Endothelial cell of umbilical vein (primary cell): ENCODE measurements at regions not wholly inside any gene's neighbourhood (a gene's known extent, or its start where the extent isn't known, plus 50 kb on each side); places are given as distances from the start of the nearest gene placed in this dataset.

ENCODE experiments used
- BruUV-seq: library from RNA; stranded (reverse); fragments of 400-500 nt; replicated peaks from 2 replicates; lab custom pipeline; 2021; lab: Mats Ljungman, UMichigan
- CTCF ChIA-PET: fragments of 300-600, 350-600 bp; sonication (Branson Sonifier 250); formaldehyde crosslinking; loops from one replicate; lab custom pipeline; 2021; ENCODE audit warnings: antibody characterized with exemption, inconsistent platforms; lab: Charles Lee
- POLR2A ChIA-PET: fragments of 300-600, 350-600 bp; sonication (Branson Sonifier 250); formaldehyde crosslinking; loops from one replicate; lab custom pipeline; 2021; ENCODE audit warnings: antibody characterized with exemption, inconsistent platforms; lab: Charles Lee
- DNase-seq: peaks from one replicate; pipeline ENCODE4 v3.0.0-alpha.2; 2011; ENCODE audit warnings: low read depth, low spot score
- FAIRE-seq: peaks from 2 replicates; lab custom pipeline; 2011; peaks lifted over from hg19 to GRCh38; lab: Jason Lieb, UNC
- H2AFZ ChIP-seq: 2 replicates; pipeline ENCODE4 v1.6.0; 2012; ENCODE audit warnings: low read depth, low read length, control low read depth, inconsistent platforms
- H3K27ac ChIP-seq: 2 replicates; pipeline ENCODE4 v1.5.1; 2011; ENCODE audit warnings: low read depth, mild to moderate bottlenecking, control low read depth, low read length, moderate library complexity; ENCODE audit not compliant: insufficient read depth
- H3K27me3 ChIP-seq, 2 experiments: 2 replicates each; pipeline versions ENCODE4 v1.6.0 to v1.6.1; 2011; ENCODE audit warnings: low read length in 2 of 2, mixed read lengths in 1 of 2; ENCODE audit not compliant: control insufficient read depth in 2 of 2, insufficient read depth in 2 of 2
- H3K36me3 ChIP-seq, 2 experiments: 2 replicates in 1 of 2; 3 replicates in 1 of 2; pipeline ENCODE4 v1.5.1; 2011; ENCODE audit warnings: low read length in 2 of 2, mild to moderate bottlenecking in 1 of 2, moderate library complexity in 1 of 2; ENCODE audit not compliant: control insufficient read depth in 2 of 2, insufficient read depth in 2 of 2; ENCODE audit errors: extremely low read depth in 1 of 2
- H3K4me1 ChIP-seq: 3 replicates; pipeline ENCODE4 v1.5.1; 2011; ENCODE audit warnings: mild to moderate bottlenecking, low read length; ENCODE audit not compliant: control insufficient read depth, insufficient read depth; ENCODE audit errors: extremely low read depth
- H3K4me2 ChIP-seq: 2 replicates; pipeline ENCODE4 v1.6.1; 2011; ENCODE audit warnings: low read length, control low read depth, mixed read lengths; ENCODE audit not compliant: insufficient read depth
- H3K4me3 ChIP-seq, 3 experiments: fragments of 200-600 bp in 1 of 3; sonication (generic), shearing (Covaris generic) in 1 of 3; replicated peaks in 1 of 3; 2 replicates each; pipeline ENCODE4 v1.5.1; 2011 to 2016; ENCODE audit warnings: control low read depth in 3 of 3, low read length in 3 of 3, mild to moderate bottlenecking in 2 of 3, inconsistent platforms in 1 of 3, low read depth in 1 of 3, moderate library complexity in 1 of 3; ENCODE audit not compliant: insufficient read depth in 1 of 3
- H3K79me2 ChIP-seq: 2 replicates; pipeline ENCODE4 v1.6.0; 2012; ENCODE audit warnings: low read length, inconsistent platforms; ENCODE audit not compliant: control insufficient read depth, insufficient read depth
- H3K9ac ChIP-seq: replicated peaks from 2 replicates; pipeline ENCODE3; 2011; ENCODE audit warnings: low read length, control low read depth; ENCODE audit not compliant: insufficient read depth; ENCODE audit errors: extremely low read depth
- H3K9me1 ChIP-seq: replicated peaks from 3 replicates; pipeline ENCODE4 v1.6.0; 2011; ENCODE audit warnings: mild to moderate bottlenecking, low read length; ENCODE audit not compliant: control insufficient read depth, insufficient read depth; ENCODE audit errors: extremely low read depth
- H3K9me3 ChIP-seq: replicated peaks from 2 replicates; pipeline ENCODE4 v1.5.1; 2012; ENCODE audit warnings: low read length, inconsistent platforms; ENCODE audit not compliant: control insufficient read depth, insufficient read depth
- H4K20me1 ChIP-seq: replicated peaks from 2 replicates; pipeline ENCODE3; 2011; ENCODE audit warnings: mild to moderate bottlenecking, low read length; ENCODE audit not compliant: control insufficient read depth, insufficient read depth; ENCODE audit errors: extremely low read depth
- EZH2 ChIP-seq: IDR thresholded peaks from 2 replicates; pipeline ENCODE4 v1.6.1; 2012; ENCODE audit warnings: borderline replicate concordance, low read depth, mild to moderate bottlenecking, moderate library complexity, low read length, inconsistent platforms; ENCODE audit not compliant: severe bottlenecking
- FOS ChIP-seq: IDR thresholded peaks from 2 replicates; pipeline ENCODE4 v1.6.1; 2011; ENCODE audit warnings: mild to moderate bottlenecking, low read length, moderate library complexity, borderline replicate concordance; ENCODE audit not compliant: insufficient read depth
- GATA2 ChIP-seq: IDR thresholded peaks from 2 replicates; pipeline ENCODE4 v1.7.0; 2011; ENCODE audit warnings: low read depth, mild to moderate bottlenecking, moderate library complexity, mixed read lengths, low read length; ENCODE audit not compliant: insufficient read length, insufficient read depth
- JUN ChIP-seq: IDR thresholded peaks from 2 replicates; pipeline ENCODE4 v1.6.1; 2011; ENCODE audit warnings: borderline replicate concordance, low read depth; ENCODE audit not compliant: insufficient read length, insufficient read depth
- MAX ChIP-seq: IDR thresholded peaks from 2 replicates; pipeline ENCODE4 v1.6.1; 2011; ENCODE audit not compliant: insufficient read depth, insufficient read length
- MYC ChIP-seq: IDR thresholded peaks from one replicate; pipeline ENCODE4 v1.6.1; 2011; ENCODE audit warnings: mild to moderate bottlenecking, low read depth, low read length
- POLR2A ChIP-seq: IDR thresholded peaks from 2 replicates; pipeline ENCODE4 v1.6.1; 2012; ENCODE audit warnings: low read depth, mild to moderate bottlenecking, control low read depth, low read length
- POLR2AphosphoS5 ChIP-seq: IDR thresholded peaks from 2 replicates; pipeline ENCODE4 v1.6.1; 2012; ENCODE audit warnings: low read depth, mild to moderate bottlenecking, control low read depth, low read length, moderate library complexity; ENCODE audit not compliant: insufficient read depth
- dilution Hi-C: fragments of 300-500 bp; cut with MboI; formaldehyde crosslinking; loops from one replicate; pipeline ENCODE4 v1.15.0; 2019; ENCODE audit warnings: low sequenced_read_pairs; ENCODE audit not compliant: extremely low pct_ligation_motif_present
- intact Hi-C: fragments of 100-400 bp; cut with micrococcal nuclease; formaldehyde crosslinking; loops from one replicate; pipeline ENCODE4 v1.10.0; 2022
- TF ChIP-seq, protein P1 (sequence below), 2 donors: IDR thresholded peaks; 1 replicate in 1 of 2; 2 replicates in 1 of 2; pipeline ENCODE4 v1.5.1; 2011; ENCODE audit warnings: low read length in 2 of 2, mild to moderate bottlenecking in 2 of 2, moderate library complexity in 2 of 2, control low read depth in 1 of 2, inconsistent platforms in 1 of 2, low read depth in 1 of 2; ENCODE audit not compliant: insufficient read depth in 1 of 2; ENCODE audit errors: extremely low read depth in 1 of 2

DNA sequence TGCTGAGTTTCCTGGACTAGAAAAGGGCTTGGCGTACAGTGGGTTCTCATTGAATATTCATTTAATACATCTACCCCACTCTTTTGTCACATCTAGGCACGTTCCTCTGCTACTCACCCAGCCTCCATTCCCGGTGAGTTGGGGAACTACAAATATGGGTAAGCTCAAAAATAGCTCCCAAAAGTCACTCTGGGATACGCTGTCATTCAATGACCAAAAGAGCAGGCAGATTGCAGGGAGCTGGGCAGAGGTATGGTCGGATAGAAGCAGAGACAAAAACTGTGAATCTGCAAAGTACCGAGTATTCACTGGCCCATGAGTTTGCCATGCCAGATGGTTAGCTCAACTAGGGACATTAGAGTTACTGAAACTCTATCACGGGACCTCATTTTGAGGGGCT is 103.9 kb upstream of the SASH1 start:
- FAIRE-seq (no peak), DNase-seq (no peak)
- Histone ChIP-seq H3K9ac (no peak overlapping the region), H3K4me3 (no peak overlapping the region), H3K79me2 (no peaks in the 10 kb centered on the region), H3K4me2 (no peak overlapping the region), H3K36me3 (no peaks in the 10 kb centered on the region), H3K9me3 (no peaks in the 10 kb centered on the region), H2AFZ (no peak overlapping the region), H3K4me1 (peaks cover 5% of the 10 kb centered on the region), H3K9me1 (no peaks in the 10 kb centered on the region), H3K27me3 (no peaks in the 10 kb centered on the region), H4K20me1 (no peaks in the 10 kb centered on the region), H3K27ac (no peak overlapping the region)
- intact Hi-C loops: no loop called here
- dilution Hi-C loops: no loop called here
- ChIA-PET CTCF (no interaction called here), POLR2A (no interaction called here)
- no TSS peak for BruUV-seq
- TF ChIP-seq MAX (no peak), MYC (no peak), EZH2 (no peak), POLR2AphosphoS5 (no peak), JUN (no peak), GATA2 (no peak), POLR2A (no peak), FOS (no peak)
- TF ChIP-seq, protein P1, sequence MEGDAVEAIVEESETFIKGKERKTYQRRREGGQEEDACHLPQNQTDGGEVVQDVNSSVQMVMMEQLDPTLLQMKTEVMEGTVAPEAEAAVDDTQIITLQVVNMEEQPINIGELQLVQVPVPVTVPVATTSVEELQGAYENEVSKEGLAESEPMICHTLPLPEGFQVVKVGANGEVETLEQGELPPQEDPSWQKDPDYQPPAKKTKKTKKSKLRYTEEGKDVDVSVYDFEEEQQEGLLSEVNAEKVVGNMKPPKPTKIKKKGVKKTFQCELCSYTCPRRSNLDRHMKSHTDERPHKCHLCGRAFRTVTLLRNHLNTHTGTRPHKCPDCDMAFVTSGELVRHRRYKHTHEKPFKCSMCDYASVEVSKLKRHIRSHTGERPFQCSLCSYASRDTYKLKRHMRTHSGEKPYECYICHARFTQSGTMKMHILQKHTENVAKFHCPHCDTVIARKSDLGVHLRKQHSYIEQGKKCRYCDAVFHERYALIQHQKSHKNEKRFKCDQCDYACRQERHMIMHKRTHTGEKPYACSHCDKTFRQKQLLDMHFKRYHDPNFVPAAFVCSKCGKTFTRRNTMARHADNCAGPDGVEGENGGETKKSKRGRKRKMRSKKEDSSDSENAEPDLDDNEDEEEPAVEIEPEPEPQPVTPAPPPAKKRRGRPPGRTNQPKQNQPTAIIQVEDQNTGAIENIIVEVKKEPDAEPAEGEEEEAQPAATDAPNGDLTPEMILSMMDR (IDR thresholded peaks at IDR 0.05; ENCODE audit: extremely low read depth in 1 of 2, insufficient read depth in 1 of 2, low read depth in 1 of 2, low read length in 2 of 2): no peak
